ENCODE measurements at regions not wholly inside any gene's neighbourhood (a gene's known extent, or its start where the extent isn't known, plus 50 kb on each side); places are given as distances from the start of the nearest gene placed in this dataset.
"Not testable (repeated sequence)": the region's sequence is repeated elsewhere in the genome, so short reads cannot be mapped to it uniquely, and the experiment has no call there.

DNA sequence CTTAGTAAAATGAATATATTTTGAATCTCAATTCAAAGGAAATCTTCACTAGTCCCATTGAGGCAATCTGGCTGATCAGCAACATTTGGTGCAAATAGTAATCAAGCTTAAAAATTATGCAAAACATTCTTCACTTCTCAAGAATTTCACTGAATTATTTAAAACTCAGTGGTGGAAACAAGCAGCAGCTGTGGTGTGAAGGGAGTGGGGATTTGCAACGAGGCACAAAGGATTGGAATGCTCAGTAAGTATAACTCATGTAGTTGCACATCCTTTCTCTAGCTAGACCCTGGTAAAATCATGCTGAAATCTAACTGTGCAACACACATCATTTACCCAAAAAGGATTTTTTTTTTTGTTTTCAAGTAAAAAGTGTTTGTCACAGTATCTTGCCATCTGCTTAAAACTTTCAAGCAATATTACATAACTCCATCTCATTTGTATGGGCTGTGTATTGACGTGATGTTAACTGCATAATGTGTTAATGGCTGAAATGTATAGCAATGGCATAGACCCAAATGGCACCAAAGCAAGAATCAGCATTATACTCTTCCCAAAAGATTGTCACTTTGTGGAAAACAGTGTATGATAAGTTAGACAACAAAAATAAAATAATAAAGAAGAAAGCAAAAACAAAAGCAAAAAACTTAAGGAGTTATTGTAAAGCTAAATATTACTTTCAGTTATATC is 816.6 kb downstream of the EPHA3 start:
- Histone ChIP-seq H3K27me3 (no peaks in the 10 kb centered on the region), H4K20me1 (ENCODE audit: insufficient read depth, poor library complexity, severe bottlenecking) (no peaks in the 10 kb centered on the region), H3K4me3 (no peak overlapping the region), H3K9me3 (ENCODE audit: low read depth) (no peaks in the 10 kb centered on the region), H2AFZ (no peak overlapping the region), H3K4me2 (no peak overlapping the region), H3K27ac (no peak overlapping the region), H3K4me1 (ENCODE audit: insufficient read depth) (no peaks in the 10 kb centered on the region), H3K79me2 (no peaks in the 10 kb centered on the region), H3K9me2 (replicated peaks; ENCODE audit: insufficient read depth) (no peaks in the 10 kb centered on the region), H3K36me3 (replicated peaks; ENCODE audit: insufficient read depth, low read depth) (no peaks in the 10 kb centered on the region)
- WGBS (ENCODE audit: low lambda C conversion rate, missing lambda C conversion rate), result 86% methylated on average over 2 of the region's 2 CpGs
- no peak for TF ChIP-seq EZH2 (IDR thresholded peaks at IDR 0.05; ENCODE audit: borderline replicate concordance)
- no peak for TF ChIP-seq EZH2phosphoT487 (IDR thresholded peaks at IDR 0.05; ENCODE audit: low read depth, severe bottlenecking, unreplicated experiment)
- TF ChIP-seq, protein P1, sequence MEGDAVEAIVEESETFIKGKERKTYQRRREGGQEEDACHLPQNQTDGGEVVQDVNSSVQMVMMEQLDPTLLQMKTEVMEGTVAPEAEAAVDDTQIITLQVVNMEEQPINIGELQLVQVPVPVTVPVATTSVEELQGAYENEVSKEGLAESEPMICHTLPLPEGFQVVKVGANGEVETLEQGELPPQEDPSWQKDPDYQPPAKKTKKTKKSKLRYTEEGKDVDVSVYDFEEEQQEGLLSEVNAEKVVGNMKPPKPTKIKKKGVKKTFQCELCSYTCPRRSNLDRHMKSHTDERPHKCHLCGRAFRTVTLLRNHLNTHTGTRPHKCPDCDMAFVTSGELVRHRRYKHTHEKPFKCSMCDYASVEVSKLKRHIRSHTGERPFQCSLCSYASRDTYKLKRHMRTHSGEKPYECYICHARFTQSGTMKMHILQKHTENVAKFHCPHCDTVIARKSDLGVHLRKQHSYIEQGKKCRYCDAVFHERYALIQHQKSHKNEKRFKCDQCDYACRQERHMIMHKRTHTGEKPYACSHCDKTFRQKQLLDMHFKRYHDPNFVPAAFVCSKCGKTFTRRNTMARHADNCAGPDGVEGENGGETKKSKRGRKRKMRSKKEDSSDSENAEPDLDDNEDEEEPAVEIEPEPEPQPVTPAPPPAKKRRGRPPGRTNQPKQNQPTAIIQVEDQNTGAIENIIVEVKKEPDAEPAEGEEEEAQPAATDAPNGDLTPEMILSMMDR (IDR thresholded peaks at IDR 0.05; ENCODE audit: poor library complexity), result no peak
- DNase-seq (ENCODE audit: low spot score), result no peak

DNA sequence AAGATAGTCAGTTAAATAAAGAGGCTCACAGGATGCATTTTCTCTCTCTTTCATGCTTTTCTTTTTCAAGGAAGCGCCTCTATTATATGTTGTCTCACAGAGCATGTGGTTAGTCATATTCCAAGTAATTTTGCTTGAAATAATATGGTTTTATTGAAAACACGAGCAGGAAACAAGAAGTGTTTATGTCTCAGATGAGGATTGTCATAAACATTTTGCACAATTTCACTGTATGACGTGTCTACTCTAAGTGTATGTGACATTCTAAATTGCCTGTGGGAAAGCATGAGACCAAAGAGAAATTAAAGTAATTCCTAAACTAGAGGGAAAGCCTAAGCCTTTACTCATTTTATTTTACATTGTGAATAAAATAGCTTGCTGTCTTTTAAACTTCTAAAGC is 818.6 kb downstream of the EPHA3 start:
- Histone ChIP-seq H2AFZ (no peak overlapping the region), H3K79me2 (no peaks in the 10 kb centered on the region), H3K36me3 (replicated peaks; ENCODE audit: insufficient read depth, low read depth) (no peaks in the 10 kb centered on the region), H3K9me3 (ENCODE audit: low read depth) (no peaks in the 10 kb centered on the region), H3K27me3 (no peaks in the 10 kb centered on the region), H3K27ac (no peak overlapping the region), H3K4me3 (no peak overlapping the region), H3K4me2 (no peak overlapping the region), H3K4me1 (ENCODE audit: insufficient read depth) (no peaks in the 10 kb centered on the region), H3K9me2 (replicated peaks; ENCODE audit: insufficient read depth) (no peaks in the 10 kb centered on the region), H4K20me1 (ENCODE audit: insufficient read depth, poor library complexity, severe bottlenecking) (no peaks in the 10 kb centered on the region)
- TF ChIP-seq, protein P1 (IDR thresholded peaks at IDR 0.05; ENCODE audit: poor library complexity), result no peak
- no peak for TF ChIP-seq EZH2 (IDR thresholded peaks at IDR 0.05; ENCODE audit: borderline replicate concordance)
- TF ChIP-seq EZH2phosphoT487 (IDR thresholded peaks at IDR 0.05; ENCODE audit: low read depth, severe bottlenecking, unreplicated experiment), result no peak
- no peak for DNase-seq (ENCODE audit: low spot score)
- 74% methylated on average over 3 of the region's 3 CpGs for WGBS (ENCODE audit: low lambda C conversion rate, missing lambda C conversion rate)

GRCh38 chr3:89932882-89933281 is 825.5 kb downstream of the EPHA3 start:
- Histone ChIP-seq H3K9me2 (replicated peaks; ENCODE audit: insufficient read depth) (no peaks in the 10 kb centered on the region), H3K4me2 (no peak overlapping the region), H3K36me3 (replicated peaks; ENCODE audit: insufficient read depth, low read depth) (no peaks in the 10 kb centered on the region), H3K27me3 (no peaks in the 10 kb centered on the region), H3K27ac (no peak overlapping the region), H3K4me3 (no peak overlapping the region), H3K4me1 (ENCODE audit: insufficient read depth) (no peaks in the 10 kb centered on the region), H3K79me2 (no peaks in the 10 kb centered on the region), H2AFZ (no peak overlapping the region), H4K20me1 (ENCODE audit: insufficient read depth, poor library complexity, severe bottlenecking) (no peaks in the 10 kb centered on the region), H3K9me3 (ENCODE audit: low read depth) (no peaks in the 10 kb centered on the region)
- DNase-seq (ENCODE audit: low spot score), result no peak
- WGBS (ENCODE audit: low lambda C conversion rate, missing lambda C conversion rate), result 81% methylated on average over 5 of the region's 5 CpGs
- TF ChIP-seq, protein P1 (IDR thresholded peaks at IDR 0.05; ENCODE audit: poor library complexity), result no peak
- no peak for TF ChIP-seq EZH2phosphoT487 (IDR thresholded peaks at IDR 0.05; ENCODE audit: low read depth, severe bottlenecking, unreplicated experiment)
- TF ChIP-seq EZH2 (IDR thresholded peaks at IDR 0.05; ENCODE audit: borderline replicate concordance), result no peak

GRCh38 chr3:89944461-89944860 is 837.0 kb downstream of the EPHA3 start:
- not testable (repeated sequence) for H3K4me3 ChIP-seq; H3K79me2 ChIP-seq; H2AFZ ChIP-seq; H3K4me1 ChIP-seq (ENCODE audit: insufficient read depth); H3K4me2 ChIP-seq; H3K27me3 ChIP-seq; H3K9me3 ChIP-seq (ENCODE audit: low read depth); H3K9me2 ChIP-seq (replicated peaks; ENCODE audit: insufficient read depth); H3K36me3 ChIP-seq (replicated peaks; ENCODE audit: insufficient read depth, low read depth); H3K27ac ChIP-seq; H4K20me1 ChIP-seq (ENCODE audit: insufficient read depth, poor library complexity, severe bottlenecking); DNase-seq (ENCODE audit: low spot score)
- 70% methylated on average over 13 of the region's 14 CpGs for WGBS (ENCODE audit: low lambda C conversion rate, missing lambda C conversion rate)

All from hepatocyte (in vitro differentiated cells).